Muscle of back (tissue), 3 donors: ENCODE measurements at regions not wholly inside any gene's neighbourhood (a gene's known extent, or its start where the extent isn't known, plus 50 kb on each side); places are given as distances from the start of the nearest gene placed in this dataset.
"Not testable (repeated sequence)": the region's sequence is repeated elsewhere in the genome, so short reads cannot be mapped to it uniquely, and the experiment has no call there.

Source experiments
- DNase-seq, 3 donors: peaks; one replicate each; pipeline versions ENCODE4 v3.0.0 to v3.0.0-alpha.2; 2013

DNA sequence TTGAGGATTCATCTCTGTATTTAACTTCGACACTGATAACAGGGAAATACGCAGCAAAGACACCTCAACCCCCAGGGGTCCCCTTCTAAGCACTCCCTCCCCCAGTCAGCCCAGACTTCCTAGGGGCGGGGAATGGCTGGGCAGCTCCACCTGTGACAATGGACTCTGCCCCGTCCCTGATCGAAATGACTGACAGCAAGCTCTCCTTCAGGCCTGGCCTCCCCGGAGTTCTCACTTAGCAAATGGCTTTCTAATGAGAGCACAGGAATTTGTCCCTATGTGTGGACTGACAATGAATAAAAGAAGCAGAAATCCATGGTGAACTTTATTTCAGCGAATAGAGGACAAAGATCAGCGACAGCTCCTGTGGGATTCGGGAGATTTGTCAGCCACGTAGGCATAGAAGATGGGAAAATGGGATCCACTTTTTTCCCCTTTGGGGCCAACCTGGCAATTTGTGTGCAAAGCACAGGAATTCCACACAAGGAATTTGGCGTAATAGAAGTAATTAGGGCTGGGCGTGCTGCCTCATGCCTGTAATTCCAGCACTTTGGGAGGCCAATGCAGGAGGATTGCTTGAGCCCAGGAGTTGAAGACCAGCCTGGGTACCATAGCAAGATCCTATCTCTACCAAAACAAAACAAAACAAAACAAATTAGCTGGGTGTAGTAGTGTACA lies 63.8 kb downstream of the TNFAIP2 start:
- no peak for DNase-seq

- DNase-seq: no peak
These were observed 64.7 kb downstream of the TNFAIP2 start for GRCh38 chr14:103187911-103188310.

DNA sequence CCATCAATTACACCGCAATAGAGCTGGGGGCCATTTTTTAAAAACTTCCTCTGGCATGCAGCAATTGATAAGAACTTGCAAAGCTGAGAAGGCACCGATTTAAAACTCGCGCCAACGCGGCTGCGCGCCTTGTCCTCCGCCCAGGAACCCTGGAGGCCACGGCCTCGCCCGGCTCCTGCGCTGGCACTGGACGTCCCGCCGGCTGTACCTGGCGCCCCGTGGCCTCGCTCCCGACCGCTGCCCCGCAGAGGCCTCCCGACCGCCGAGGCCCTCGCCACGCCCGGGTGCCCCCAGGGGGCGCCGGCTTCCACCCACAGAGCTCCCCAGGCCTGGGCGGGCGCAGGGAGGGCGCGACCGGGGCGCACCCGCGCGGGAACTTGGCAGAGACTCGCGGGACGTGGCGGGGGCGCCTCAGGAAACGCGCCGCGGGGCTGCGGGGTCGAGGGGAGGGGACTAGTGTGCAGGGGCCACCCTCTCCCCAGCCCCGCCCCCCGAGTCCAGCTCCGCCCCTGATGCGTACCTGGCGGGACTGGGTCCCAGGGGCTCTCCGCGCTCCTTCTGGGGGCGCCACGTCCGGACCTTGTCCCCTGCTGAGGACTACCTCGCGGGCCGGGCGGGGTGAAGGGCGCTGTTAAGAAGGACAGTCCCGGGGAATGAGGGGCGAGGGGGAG lies 65.7 kb downstream of the TNFAIP2 start:
- DNase-seq: peak in 2 of 3 donors; percentile 44 to 69

GRCh38 chr14:103189481-103190470 lies 66.5 kb downstream of the TNFAIP2 start:
- DNase-seq: no peak

- DNase-seq: no peak
These were observed 67.5 kb downstream of the TNFAIP2 start for GRCh38 chr14:103190741-103191140.

DNA sequence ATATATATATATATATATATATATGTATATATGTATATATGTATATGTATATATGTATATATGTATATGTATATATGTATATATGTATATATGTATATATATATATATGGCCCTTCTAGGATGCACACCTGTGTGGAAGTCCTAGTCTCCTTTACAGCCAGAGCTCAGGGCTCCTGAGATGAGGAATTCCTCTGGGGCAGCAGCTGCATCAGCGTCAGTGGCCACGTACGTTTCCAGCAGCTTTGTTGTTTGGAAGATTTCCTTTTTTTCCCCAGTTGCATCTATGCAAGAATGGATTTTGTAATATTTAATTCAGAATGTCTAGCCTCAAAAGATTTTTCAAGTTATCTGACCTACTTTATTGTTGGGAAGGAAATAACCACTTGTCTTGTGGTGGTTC lies 68.6 kb downstream of the TNFAIP2 start:
- peak in 1 of 3 donors; percentile 61 for DNase-seq

- DNase-seq: no peak
These were observed 69.1 kb downstream of the TNFAIP2 start for GRCh38 chr14:103192246-103192840.

DNA sequence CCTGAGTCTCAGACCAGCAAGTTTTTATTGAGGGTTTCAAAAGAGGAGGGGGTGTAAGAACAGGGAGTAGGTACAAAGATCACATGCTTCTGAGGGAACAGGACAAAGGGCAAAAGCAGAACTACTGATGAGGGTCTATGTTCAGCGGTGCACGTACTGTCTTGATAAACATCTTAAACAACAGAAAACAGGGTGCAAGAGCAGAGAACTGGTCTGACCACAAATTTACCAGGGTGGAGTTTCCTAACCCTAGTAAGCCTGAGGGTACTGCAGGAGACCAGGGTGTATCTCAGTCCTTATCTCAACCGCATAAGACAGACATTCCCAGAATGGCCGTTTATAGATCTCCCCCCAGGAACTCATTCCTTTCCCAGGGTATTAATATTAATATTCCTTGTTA lies 69.6 kb downstream of the TNFAIP2 start:
- DNase-seq: not testable (repeated sequence)

DNA sequence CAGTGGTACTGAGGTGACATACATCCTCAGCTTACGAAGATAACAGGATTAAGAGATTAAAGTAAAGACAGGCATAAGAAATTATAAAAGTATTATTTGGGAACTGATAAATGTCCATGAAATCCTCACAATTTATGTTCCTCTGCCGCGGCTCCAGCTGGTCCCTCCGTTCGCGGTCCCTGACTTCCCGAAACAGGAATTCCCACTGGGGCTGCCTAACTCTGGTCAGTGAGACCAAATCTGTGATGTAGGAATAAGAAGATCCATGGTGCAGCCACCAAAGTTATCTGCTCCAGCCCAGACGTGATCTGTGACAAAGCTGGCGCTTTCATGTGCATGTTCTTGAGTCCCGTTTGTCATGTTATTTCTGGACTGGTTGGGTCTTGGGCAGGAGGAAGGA lies 70.2 kb downstream of the TNFAIP2 start:
- not testable (repeated sequence) for DNase-seq

- DNase-seq: no peak
These were observed 71.2 kb downstream of the TNFAIP2 start for GRCh38 chr14:103194256-103195045.

- DNase-seq: no peak
These were observed 72.8 kb downstream of the TNFAIP2 start for GRCh38 chr14:103195828-103196615.

DNA sequence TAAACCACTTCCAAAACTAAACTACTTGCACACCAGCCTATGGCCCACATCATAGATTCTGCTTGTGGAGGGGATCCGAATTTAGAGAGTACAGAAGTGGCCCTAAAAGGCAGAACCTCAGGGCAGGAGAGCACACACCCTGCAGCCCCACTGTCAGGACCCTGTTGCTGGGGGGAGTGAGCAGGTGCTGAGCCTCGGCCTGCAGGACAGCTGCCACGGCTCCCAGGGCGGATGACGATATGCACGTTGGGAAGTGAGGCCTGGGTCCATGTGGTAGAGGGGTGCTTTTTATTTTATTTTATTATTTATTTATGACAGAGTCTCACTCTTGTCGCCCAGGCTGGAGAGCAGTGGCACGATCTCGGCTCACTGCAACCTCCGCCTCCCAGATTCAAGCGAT lies 73.5 kb downstream of the TNFAIP2 start:
- no peak for DNase-seq

GRCh38 chr14:103198131-103199105 lies 75.2 kb downstream of the TNFAIP2 start:
- peak in 1 of 3 donors; percentile 75 for DNase-seq

DNA sequence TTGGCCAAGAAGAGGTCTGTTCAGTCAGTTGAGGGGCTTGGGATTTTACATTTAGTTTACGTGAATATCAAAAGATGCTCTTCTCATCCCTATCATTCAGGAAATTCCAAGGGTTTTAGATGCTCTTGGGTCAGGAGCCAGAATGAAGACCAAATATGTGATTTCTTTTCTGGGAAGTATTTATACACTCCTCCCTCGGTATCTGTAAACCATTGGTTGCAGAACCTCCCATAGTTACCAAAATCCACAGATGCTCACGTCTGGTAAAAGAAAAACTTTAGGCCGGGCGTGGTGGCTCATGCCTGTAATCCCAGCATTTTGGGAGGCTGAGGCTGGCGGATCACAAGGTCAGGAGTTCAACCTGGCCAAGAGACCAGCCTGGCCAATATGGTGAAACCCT lies 75.9 kb downstream of the TNFAIP2 start:
- DNase-seq: peak in 2 of 3 donors; percentile 52 to 59

DNA sequence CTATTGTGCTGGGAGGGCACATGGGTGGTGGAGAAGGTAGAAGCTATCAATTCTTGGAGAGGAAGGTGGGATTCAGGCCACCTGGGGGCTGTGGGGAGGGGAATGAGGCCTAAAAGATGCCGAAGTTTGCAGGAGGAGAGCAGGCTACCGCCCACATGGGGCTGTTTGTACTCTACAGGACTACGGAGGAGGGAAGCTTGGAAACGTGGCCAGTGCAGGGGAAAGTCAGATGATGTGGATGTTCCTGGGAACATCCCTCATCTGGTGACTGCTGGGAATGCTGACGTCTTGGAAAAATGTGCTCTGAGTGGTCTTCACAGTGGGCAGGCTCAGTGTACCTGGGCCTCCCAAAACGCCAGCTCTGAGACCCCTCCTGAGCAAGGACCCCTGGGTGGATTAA lies 78.5 kb downstream of the TNFAIP2 start:
- no peak for DNase-seq

DNA sequence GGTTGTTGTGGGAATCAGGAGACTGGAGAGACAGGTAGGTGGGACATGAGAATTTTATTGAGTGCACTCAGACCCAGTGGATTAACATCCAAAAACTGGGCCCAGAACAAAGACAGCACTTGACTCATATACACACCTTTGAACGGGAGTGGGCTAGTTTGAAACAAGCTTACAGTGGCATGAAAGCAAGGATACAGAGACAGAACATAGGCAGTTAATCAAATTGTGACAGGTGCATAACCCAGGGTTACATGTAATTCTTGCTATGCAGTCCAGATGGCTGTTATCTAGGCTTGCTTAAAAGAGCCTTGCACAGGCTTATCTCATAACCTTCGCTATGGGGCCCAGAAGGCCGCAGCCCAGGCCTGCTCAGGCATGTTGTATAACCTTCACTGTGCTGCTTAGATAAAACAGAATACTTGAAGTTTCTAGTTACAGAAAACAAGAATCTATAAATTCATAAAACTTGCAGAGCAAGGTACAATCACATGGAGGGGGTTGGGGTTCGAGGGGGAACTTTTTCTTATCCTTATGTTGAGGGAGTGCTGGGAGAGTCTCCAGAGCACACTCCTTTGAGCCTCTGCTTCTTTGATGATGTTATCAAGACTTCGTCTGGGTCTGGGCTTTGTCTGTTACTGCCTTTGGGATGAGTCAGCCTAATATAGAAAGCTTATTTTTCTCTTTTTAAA lies 81.7 kb downstream of the TNFAIP2 start:
- no peak for DNase-seq

DNA sequence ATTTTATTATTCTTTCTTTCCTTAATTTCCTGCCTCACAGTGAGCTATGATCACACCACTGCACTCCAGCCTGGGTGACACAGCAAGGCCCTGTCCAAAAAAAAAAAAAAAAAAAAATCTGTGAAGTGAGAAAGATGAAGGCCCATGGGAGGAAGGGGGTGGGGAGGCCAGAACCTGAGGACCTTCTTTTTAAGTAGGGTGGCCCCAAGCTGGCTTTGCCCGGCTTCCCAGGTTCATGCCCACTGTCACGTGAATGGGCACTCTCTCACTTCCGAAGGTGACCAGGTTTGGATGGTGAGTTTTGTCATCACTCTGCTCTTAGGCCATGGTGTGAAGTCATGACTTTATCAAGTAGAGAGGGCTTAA lies 82.3 kb downstream of the TNFAIP2 start:
- no peak for DNase-seq

DNA sequence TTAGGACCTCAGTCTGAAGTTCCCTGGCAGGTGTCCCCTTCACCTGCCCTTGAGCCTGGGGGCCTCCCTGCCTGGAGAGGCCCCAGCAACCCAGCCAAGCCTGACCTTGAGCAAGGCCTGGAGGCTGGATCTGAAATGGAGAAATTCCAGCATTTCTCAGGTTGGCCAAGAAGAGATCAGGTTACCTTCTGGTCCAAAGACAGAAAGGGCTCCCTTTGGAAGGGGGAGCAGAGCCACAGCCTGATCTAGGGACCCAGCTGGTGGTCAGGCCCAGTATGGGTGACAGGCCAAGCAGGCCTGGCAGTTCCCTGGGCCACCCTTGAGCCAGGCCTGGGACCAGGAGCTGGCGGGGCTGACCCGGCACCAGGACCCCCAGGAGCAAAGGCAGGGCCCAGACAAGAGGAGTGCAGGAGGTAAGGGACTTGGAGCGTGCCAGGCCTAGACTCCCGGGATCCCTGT lies 82.8 kb downstream of the TNFAIP2 start:
- DNase-seq: peak in 2 of 3 donors; percentile 48 to 69
